D341Med (cell line): ENCODE measurements at regions not wholly inside any gene's neighbourhood (a gene's known extent, or its start where the extent isn't known, plus 50 kb on each side); places are given as distances from the start of the nearest gene placed in this dataset.

Source experiments
- DNase-seq: peaks from one replicate; pipeline ENCODE4 v3.0.0; 2012; ENCODE audit warnings: low spot score

DNA sequence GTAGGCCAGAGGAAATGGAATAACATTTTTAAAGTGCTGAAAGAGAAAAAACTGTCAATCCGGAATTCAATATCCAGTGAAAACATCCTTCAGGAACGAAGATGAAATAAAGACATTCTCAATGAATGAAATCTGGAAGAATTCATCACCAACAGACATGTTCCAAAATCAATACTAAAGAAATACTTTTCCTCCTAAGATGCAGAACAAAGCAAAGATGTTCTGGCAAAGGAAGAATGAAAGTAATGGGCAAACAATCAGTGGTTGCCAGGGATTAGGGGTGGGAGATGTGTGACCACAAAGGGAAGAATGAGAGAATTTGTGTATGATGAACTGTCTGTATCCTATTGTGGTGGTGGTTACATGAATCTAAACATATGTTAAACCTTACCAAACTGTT, 52.8 kb upstream of the EEPD1 start:
- DNase-seq: no peak

- DNase-seq: no peak
Observed at GRCh38 chr7:36100634-36101033, 52.4 kb upstream of the EEPD1 start.
